UCSD-AML1 (cell line): ENCODE measurements at regions not wholly inside any gene's neighbourhood (a gene's known extent, or its start where the extent isn't known, plus 50 kb on each side); places are given as distances from the start of the nearest gene placed in this dataset.

Experiments
- DNase-seq: peaks from one replicate; lab custom pipeline; 2025; ENCODE audit not compliant: unreplicated experiment; lab: John Stamatoyannopoulos, UW

DNA sequence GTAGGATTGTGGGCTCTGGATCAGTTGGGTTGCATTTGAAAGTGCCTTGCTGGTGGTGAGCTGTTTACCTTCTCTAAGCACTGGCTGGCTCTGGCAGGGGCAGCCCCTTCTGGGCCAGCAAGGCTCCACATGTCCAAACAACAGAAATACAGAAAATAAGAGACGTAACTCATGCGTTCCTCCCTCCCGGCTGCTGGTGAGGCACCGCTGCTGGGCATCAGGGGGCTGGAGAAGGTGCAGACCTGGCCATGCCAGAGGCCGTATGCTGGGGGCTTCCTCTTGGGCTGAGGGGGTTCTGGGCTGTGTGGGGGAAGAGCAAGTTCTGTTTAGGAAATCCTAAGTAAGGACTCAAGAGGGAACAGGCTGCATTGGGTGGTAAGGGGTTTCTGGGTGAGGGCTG lies 140.6 kb downstream of the URI1 start:
- no peak for DNase-seq

DNA sequence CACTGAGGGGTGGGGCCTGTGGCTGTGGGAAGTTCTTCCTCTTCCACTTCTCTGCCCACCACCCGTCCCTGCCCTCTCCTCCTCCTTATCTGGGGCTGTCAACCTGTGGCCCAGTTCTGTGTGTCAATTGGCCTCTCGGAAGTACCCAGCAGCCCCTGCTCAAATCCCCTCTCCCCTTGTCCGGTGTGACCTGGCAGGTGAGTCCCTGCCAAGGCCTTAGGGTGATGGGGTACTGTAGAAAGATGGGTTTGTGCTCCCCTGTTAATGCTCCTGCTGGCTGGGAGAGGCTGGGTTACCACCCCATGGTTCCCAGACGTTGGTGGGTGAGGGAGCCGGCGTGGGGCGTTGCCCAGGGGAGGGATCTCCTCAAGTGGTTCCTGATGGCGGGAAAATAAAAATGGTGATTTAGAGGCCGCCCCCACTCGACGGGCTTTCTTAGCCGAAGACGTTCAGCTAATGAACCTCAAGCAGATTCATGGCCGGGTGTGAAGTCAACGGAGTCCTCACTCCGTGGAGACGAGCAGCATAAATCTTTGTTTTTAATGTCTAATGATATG lies 141.2 kb downstream of the URI1 start:
- DNase-seq, result no peak

DNA sequence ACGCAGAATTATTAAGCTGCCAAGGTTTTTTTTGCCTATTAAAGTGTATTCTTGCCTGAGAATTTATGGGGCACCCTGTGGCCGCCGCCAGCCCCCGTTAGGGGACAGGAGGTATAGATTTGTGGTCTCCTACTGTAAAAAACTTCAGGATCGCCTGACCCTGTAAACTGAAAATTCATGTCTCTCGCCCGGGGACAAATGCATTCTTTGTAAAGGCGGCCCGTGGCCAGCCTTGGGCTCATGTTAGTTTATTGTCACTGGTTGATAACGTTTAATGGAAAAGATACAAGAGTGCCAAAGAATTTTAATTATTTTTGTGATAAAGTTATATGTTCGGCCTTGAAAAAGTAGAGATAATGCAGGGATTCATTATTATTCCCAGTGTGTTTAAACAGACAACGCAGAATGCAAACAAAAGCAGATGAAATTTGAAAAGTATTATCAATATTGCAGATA lies 141.7 kb downstream of the URI1 start:
- no peak for DNase-seq

- no peak for DNase-seq
These were observed 142.4 kb downstream of the URI1 start for GRCh38 chr19:30084390-30084819.

GRCh38 chr19:30085394-30085793 lies 143.4 kb downstream of the URI1 start:
- no peak for DNase-seq

DNA sequence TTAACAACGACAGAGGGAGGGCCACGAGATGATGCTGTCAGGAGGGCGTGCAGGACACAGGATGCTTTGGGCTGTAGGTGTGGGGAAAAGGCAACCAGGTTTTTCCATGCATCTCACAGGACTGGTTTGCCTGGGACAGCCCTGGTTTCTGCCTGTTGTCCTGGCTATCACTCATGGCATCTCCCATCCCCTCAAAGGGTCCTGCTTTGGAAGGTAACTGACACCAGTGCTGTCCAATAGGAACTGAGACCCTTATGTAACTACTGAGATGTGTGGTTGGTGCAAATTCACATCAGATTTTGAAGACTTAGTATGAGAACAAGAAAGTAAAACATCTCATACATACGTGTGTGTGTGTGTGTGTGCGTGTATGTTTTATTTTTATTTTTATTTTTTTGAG lies 144.2 kb downstream of the URI1 start:
- DNase-seq, result no peak

GRCh38 chr19:30086916-30087315 lies 144.9 kb downstream of the URI1 start:
- DNase-seq, result no peak

GRCh38 chr19:30087381-30088138 lies 145.5 kb downstream of the URI1 start:
- DNase-seq, result no peak

DNA sequence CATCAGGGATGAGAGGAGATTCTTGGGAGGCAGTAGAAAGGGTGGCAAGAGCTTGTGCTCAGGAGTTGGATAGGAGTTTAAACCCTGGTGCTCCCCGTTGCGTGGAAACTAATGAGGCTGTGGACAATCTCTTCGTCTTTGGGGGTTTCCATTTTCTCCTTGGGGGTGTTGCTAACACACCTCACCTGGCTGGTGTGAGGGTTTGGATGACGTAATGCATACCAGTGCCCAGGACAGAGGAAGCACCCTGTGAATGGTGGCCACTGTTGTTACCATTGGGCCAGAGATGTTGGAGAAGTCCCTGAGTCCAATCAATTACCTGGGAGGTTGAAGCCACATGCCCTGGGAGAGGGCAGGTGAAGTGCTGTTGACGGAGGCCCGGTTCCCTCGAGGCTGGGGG lies 146.5 kb downstream of the URI1 start:
- no peak for DNase-seq

- no peak for DNase-seq
These were observed 147.1 kb downstream of the URI1 start for GRCh38 chr19:30089086-30089665.

DNA sequence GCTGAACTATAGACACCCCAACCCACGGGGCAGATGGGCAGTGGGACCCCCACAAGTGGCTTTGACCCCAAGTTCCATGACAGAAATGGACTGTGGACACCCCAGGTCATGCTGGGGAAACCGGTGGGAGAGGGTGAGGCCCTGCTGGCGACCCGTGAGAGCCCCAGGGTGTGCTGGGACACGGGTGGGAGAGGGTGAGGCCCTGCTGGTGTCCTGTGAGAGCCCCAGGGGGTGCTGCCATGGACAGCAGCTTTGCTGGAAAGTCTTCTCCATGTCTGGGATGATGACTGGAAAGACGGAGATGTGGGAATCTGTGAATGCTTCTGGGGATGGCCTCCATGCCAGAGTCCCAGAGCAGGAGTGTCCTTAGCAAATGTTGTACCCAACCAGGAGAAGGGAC lies 148.4 kb downstream of the URI1 start:
- DNase-seq, result no peak

DNA sequence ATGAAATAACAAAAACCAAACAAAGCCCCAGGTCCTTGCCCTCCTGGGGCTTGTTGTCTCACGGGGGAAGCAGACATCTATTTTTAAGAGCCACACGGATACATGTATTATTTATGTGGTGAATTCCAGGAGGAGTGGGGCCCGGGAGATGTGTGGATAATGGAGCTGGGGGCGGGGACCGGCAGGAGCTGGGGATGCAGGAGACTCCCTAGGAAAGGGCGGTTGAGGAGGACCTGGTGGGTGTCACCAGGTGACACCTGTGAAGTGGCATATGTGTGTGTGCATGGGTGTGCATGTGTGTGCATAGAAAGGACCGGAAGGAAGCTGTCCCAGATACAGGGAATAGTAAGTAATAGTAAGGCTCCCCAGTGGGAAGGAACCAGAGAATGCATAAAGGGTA lies 148.9 kb downstream of the URI1 start:
- no peak for DNase-seq

- no peak for DNase-seq
These were observed 149.4 kb downstream of the URI1 start for GRCh38 chr19:30091456-30091855.

DNA sequence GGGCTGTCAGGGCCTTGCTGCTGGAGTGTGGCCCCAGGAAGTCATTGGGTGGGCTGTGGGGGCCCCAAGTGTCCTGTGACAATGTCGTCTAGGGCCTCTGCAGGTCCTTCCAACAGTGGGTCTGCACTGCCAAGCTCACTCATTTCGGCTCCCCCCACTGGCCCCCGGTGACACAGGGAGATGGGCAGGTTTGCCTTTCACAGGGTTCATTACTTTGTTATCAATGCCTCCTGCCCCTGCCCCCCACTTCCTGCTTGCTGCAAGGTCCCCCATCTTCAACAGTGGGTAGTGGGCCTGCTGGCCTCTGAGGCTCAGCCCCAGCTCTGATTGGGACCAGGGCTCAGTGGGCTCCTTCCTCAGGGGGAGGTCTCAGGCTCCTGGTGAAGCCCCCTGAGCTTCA lies 149.8 kb downstream of the URI1 start:
- no peak for DNase-seq

GRCh38 chr19:30092721-30093569 lies 150.9 kb downstream of the URI1 start:
- no peak for DNase-seq

DNA sequence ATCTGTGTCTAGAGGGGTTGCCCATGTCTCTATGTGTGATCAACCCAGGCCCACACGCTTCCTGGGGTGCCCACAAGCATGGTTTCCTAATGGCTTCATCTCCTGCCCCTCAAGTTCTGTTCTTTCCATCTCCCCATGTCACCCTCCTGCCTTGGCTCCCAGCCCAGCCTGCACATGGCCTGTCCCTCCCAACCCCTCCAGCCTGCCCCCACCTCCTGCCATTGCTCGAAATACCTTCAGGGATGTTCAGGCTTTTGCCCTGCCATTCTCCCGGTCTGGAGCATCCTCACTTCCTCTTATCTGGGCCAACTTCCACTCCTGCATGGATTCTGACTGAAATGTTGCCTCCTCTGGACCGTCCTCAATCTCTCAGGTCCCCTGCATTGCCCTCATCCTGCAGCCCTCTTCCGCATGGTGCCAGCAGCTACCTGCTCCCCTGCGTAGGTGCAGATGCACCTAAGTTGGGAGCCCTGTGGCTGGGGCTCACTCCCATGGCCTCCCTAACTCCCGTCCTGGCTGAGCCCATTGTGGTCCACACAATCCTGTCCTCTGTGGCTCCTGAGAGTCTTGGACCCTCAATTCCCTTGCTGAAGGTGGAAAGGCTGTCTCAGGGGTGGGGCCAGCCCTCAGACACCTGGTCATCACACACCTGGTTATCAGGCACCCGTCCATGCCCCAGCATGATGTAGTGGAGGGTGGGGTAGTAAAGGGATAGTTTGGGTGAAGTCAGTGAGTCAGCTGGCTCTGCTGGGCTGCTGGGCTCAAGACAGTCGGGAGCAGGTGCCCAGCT lies 152.1 kb downstream of the URI1 start:
- DNase-seq, result no peak

- no peak for DNase-seq
These were observed 152.7 kb downstream of the URI1 start for GRCh38 chr19:30094756-30095140.

DNA sequence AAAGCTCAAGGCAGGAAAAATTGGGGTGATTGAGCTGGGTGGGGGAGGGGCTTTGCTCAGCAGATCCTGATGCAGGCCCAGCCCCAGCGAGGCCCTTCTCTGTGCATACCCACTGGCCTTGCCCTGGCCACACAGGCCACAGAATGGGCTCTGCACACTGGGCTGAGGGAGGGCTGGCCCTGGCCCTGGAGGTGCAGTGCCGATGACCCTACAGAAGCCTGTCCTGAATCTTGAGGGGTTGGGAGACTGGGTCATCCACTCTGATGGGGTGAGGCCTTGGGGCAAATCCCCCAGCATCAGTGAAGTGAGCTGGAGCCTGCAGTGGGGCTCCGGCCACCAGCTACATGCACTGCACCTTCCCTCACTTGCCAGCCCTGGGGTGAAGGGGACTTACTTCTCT lies 153.1 kb downstream of the URI1 start:
- DNase-seq, result no peak

- no peak for DNase-seq
These were observed 154.7 kb downstream of the URI1 start for GRCh38 chr19:30096596-30097370.

DNA sequence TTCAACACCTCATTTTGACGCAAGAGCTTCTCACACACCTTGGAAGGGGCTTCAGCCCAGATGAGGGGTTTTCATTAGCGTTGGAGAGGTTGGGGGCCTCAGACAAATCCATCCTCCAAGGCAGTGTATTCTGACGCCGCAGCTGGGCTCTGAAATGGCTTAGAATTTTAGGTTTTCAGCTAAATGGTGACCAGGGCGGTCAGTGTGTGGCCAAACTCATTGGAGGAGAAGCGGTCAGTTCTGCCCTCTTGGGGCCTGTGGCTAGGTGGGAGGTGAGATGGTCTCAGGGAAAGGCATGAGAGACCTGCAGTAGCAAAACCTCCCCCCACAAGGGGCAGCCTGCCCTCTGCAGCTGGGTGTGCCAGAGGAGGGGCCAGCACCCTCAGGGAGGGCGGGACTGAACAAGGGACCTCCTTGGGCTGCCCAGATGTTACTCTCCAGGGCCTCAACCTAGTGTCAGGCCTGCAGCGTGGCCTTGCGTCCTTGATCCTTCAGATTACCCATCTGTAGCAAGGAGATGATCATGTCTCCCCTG lies 155.8 kb downstream of the URI1 start:
- no peak for DNase-seq
